Tibial nerve (tissue), 4 donors: ENCODE measurements at regions not wholly inside any gene's neighbourhood (a gene's known extent, or its start where the extent isn't known, plus 50 kb on each side); places are given as distances from the start of the nearest gene placed in this dataset.

Experiments used
- DNase-seq, 2 donors: peaks; one replicate each; pipeline ENCODE4 v3.0.0-alpha.2; 2019; ENCODE audit warnings: low spot score in 2 of 2
- H3K27ac ChIP-seq, 4 donors: fragments of 200-600 bp; sonication (generic) in 3 of 4; one replicate each; pipeline ENCODE4 v1.5.1; 2017 to 2019; ENCODE audit warnings: mild to moderate bottlenecking in 1 of 4
- H3K27me3 ChIP-seq, 2 donors: fragments of 200-600 bp; sonication (generic) in 1 of 2; one replicate each; pipeline versions ENCODE4 v1.5.1 to v1.6.0; 2017 to 2019
- H3K36me3 ChIP-seq, 3 donors: fragments of 200-600 bp; sonication (generic); one replicate each; pipeline ENCODE4 v1.5.1; 2018 to 2019
- H3K4me1 ChIP-seq, 4 donors: fragments of 200-600 bp; sonication (generic) in 3 of 4; one replicate each; pipeline ENCODE4 v1.5.1; 2017 to 2019
- H3K4me3 ChIP-seq, 4 donors: fragments of 200-600 bp; sonication (generic) in 3 of 4; one replicate each; pipeline ENCODE4 v1.5.1; 2017 to 2019; ENCODE audit warnings: mild to moderate bottlenecking in 1 of 4, moderate library complexity in 1 of 4
- H3K9me3 ChIP-seq, 4 donors: fragments of 200-600 bp; sonication (generic) in 3 of 4; one replicate each; pipeline ENCODE4 v1.5.1; 2017 to 2019
- EP300 ChIP-seq, 2 donors: sonication (generic); formaldehyde crosslinking; IDR thresholded peaks; one replicate each; pipeline ENCODE4 v1.6.1; 2017; ENCODE audit warnings: antibody characterized with exemption in 2 of 2, mild to moderate bottlenecking in 1 of 2
- POLR2A ChIP-seq, 2 donors: fragments of 450-650 bp; IDR thresholded peaks; one replicate each; pipeline ENCODE4 v1.6.1; 2017; ENCODE audit warnings: antibody characterized with exemption in 2 of 2, mild to moderate bottlenecking in 2 of 2, moderate library complexity in 2 of 2
- WGBS, 2 donors: methylation state at CpG; one replicate each; pipeline ENCODE4 v1.1.5; 2018; 5-methylcytosine and 5-hydroxymethylcytosine counted together
- TF ChIP-seq, protein P1 (sequence below), 5 experiments: fragments of 200-600 bp in 3 of 5; fragments of 450-650 bp in 2 of 5; sonication (generic) in 3 of 5; IDR thresholded peaks; one replicate each; pipeline ENCODE4 v1.5.1; 2016 to 2019; ENCODE audit warnings: antibody characterized with exemption in 5 of 5, mild to moderate bottlenecking in 3 of 5, moderate library complexity in 2 of 5

DNA sequence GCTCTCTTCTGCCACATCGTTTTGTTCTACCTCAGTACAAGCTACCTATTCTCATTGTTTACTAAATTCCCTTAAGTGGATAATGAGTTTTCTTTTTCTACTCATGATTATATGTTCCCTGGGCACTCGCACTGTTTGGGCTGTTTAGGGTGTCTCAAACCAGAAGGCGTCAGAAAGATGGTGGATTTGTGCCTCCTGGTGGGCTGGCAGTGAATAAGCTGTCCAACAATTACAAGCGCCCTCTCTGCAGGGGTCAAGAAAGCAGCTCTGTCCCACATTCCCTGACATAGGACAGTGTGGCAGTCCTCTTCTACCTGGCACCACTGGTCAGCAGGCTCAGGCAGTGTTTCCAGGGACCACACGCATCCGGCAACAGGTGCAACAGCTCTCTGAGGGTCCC lies 173.4 kb upstream of the PPP2R3A start:
- WGBS, 2 donors, result 59 to 73% methylated on average over 6 of the region's 6 CpGs
- no peaks in the 10 kb centered on the region for H3K36me3 ChIP-seq

DNA sequence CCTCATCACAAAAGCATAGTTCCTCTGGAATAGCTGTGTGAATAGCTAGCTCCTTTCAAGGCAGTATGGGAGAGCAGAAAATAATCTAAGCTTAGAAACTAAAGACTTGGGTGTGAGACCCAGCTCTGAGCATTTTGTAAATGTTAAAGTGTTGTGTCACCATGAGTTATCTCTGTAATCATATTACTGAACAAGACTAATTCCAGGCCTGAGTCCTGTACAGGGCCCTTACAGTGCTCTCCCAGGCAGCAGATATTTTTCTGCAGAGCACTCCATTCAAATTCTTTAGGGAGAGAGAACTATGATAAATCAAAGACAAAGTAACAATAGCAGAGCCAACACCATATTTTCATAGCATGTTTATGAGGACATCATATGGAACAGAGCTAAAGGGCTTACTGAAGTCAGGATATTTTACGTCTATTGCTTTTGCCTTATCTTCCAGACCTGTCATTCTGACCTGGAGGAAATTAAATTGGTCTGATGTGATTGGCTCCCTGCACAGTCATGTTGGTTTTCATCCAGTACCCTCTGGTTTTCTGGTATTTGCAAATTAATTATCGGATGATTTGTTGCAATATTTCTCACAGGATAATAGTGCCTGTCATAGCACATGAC lies 172.6 kb upstream of the PPP2R3A start:
- DNase-seq, result no peak
- Histone ChIP-seq H3K27me3 (no peaks in the 10 kb centered on the region), H3K4me1 (no peaks in the 10 kb centered on the region), H3K9me3 (peaks cover 0 to 8% (median 0%) of the 10 kb centered on the region in 4 donors), H3K4me3 (no peak overlapping the region), H3K27ac (no peak overlapping the region), H3K36me3 (no peaks in the 10 kb centered on the region)
- 79 to 89% methylated on average over 2 of the region's 2 CpGs for WGBS, 2 donors
- TF ChIP-seq EP300 (IDR thresholded peaks at IDR 0.05), result no peak
- TF ChIP-seq POLR2A (IDR thresholded peaks at IDR 0.05), result no peak
- TF ChIP-seq, protein P1, sequence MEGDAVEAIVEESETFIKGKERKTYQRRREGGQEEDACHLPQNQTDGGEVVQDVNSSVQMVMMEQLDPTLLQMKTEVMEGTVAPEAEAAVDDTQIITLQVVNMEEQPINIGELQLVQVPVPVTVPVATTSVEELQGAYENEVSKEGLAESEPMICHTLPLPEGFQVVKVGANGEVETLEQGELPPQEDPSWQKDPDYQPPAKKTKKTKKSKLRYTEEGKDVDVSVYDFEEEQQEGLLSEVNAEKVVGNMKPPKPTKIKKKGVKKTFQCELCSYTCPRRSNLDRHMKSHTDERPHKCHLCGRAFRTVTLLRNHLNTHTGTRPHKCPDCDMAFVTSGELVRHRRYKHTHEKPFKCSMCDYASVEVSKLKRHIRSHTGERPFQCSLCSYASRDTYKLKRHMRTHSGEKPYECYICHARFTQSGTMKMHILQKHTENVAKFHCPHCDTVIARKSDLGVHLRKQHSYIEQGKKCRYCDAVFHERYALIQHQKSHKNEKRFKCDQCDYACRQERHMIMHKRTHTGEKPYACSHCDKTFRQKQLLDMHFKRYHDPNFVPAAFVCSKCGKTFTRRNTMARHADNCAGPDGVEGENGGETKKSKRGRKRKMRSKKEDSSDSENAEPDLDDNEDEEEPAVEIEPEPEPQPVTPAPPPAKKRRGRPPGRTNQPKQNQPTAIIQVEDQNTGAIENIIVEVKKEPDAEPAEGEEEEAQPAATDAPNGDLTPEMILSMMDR (IDR thresholded peaks at IDR 0.05), result no peak

More for the DNA sequence above, 173.4 kb upstream of the PPP2R3A start:
- Histone ChIP-seq H3K27ac (no peak overlapping the region), H3K9me3 (peaks cover 0 to 8% (median 0%) of the 10 kb centered on the region in 4 donors), H3K4me3 (no peak overlapping the region), H3K27me3 (no peaks in the 10 kb centered on the region), H3K4me1 (no peaks in the 10 kb centered on the region)
- no peak for DNase-seq
- no peak for TF ChIP-seq EP300 (IDR thresholded peaks at IDR 0.05)
- TF ChIP-seq POLR2A (IDR thresholded peaks at IDR 0.05), result no peak
- TF ChIP-seq, protein P1 (IDR thresholded peaks at IDR 0.05), result no peak

DNA sequence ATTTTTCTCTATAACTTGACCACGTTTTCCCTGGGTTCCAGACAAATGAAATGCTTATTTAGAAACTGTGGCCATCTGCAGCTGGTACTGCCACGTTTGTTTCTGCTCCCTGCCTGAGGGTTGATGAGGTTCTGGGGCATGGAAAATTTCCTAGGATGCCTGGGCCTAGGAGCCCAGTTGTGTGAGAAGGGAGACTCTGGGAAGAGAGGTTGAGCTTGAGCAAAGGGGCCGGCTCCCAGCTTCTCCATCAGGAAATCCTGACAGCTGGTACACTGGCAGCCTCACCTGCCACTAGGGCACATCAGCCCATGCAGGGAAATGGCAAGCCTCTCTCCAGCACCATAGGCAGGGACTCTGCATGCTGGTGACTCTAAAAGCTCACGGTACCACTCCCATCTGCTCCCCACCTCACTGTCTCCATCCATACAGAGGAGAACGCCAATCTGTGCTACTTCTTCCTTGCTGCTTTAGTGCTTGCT lies 165.4 kb upstream of the PPP2R3A start:
- DNase-seq, result no peak
- no peak overlapping the region for H3K4me3 ChIP-seq
- no peaks in the 10 kb centered on the region for H3K4me1 ChIP-seq
- H3K9me3 ChIP-seq, result no peaks in the 10 kb centered on the region
- no peaks in the 10 kb centered on the region for H3K27me3 ChIP-seq
- H3K36me3 ChIP-seq, result no peaks in the 10 kb centered on the region
- WGBS, 2 donors, result 78 to 79% methylated on average over 5 of the region's 5 CpGs
- H3K27ac ChIP-seq, result no peak overlapping the region
- no peak for TF ChIP-seq POLR2A (IDR thresholded peaks at IDR 0.05)
- TF ChIP-seq EP300 (IDR thresholded peaks at IDR 0.05), result no peak
- TF ChIP-seq, protein P1 (IDR thresholded peaks at IDR 0.05), result no peak

DNA sequence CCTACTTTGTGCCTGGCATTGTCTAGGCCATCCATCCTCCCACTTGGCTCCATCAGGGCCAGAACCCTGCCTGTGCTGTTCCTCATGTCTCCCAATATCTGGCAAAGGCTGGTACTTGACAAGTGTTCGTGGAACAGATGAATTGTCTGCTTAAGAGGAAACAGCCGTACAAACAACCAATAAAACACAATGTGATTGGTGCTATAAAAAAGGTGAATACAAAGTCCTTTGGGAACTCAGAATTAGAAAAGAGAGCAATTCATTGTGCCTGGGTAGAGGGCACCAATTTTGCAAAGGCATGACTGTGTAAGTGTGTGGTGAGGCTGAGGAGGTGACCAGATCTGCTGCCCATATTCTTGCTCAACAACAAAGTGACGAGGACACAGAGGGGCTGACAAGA lies 164.5 kb upstream of the PPP2R3A start:
- WGBS, 2 donors, result 45 to 63% methylated on average over 3 of the region's 3 CpGs
- Histone ChIP-seq H3K4me3 (no peak overlapping the region), H3K4me1 (no peaks in the 10 kb centered on the region), H3K27me3 (no peaks in the 10 kb centered on the region), H3K9me3 (no peaks in the 10 kb centered on the region), H3K36me3 (no peaks in the 10 kb centered on the region), H3K27ac (no peak overlapping the region)
- DNase-seq, result no peak
- TF ChIP-seq EP300 (IDR thresholded peaks at IDR 0.05) (no peak), POLR2A (IDR thresholded peaks at IDR 0.05) (no peak)
- TF ChIP-seq, protein P1 (IDR thresholded peaks at IDR 0.05), result no peak

DNA sequence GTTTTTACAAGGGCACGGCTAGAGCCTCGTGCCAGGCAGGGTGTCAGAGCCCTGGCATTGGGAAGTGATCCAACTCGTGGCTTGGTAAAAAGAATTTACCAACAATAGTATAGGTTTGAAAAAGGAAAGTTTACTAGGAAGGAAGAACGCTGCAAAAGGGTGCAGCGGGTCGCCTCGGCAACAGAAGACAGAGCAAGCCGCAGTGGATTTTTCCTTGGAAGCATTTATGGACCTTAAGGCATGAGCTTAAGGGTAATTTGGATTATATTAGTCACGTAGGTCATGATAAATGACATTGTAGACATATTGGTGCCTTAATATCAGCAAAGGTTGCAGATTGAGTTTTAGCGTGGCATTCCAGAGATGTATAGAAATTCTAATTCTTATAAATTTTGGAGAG lies 163.4 kb upstream of the PPP2R3A start:
- H3K27ac ChIP-seq, result no peak overlapping the region
- no peak for DNase-seq
- no peak overlapping the region for H3K4me3 ChIP-seq
- TF ChIP-seq POLR2A (IDR thresholded peaks at IDR 0.05), result no peak
- TF ChIP-seq EP300 (IDR thresholded peaks at IDR 0.05), result no peak
- TF ChIP-seq, protein P1 (IDR thresholded peaks at IDR 0.05), result no peak
- H3K36me3 ChIP-seq, result no peaks in the 10 kb centered on the region
- 80 to 83% methylated on average over 10 of the region's 10 CpGs for WGBS, 2 donors
- H3K4me1 ChIP-seq, result no peaks in the 10 kb centered on the region
- no peaks in the 10 kb centered on the region for H3K9me3 ChIP-seq
- H3K27me3 ChIP-seq, result no peaks in the 10 kb centered on the region
